ENCODE measurements at regions not wholly inside any gene's neighbourhood (a gene's known extent, or its start where the extent isn't known, plus 50 kb on each side); places are given as distances from the start of the nearest gene placed in this dataset.

GRCh38 chr1:234970731-234971476 lies 157.7 kb downstream of the TOMM20 start (continued):
- TF ChIP-seq, protein P1, sequence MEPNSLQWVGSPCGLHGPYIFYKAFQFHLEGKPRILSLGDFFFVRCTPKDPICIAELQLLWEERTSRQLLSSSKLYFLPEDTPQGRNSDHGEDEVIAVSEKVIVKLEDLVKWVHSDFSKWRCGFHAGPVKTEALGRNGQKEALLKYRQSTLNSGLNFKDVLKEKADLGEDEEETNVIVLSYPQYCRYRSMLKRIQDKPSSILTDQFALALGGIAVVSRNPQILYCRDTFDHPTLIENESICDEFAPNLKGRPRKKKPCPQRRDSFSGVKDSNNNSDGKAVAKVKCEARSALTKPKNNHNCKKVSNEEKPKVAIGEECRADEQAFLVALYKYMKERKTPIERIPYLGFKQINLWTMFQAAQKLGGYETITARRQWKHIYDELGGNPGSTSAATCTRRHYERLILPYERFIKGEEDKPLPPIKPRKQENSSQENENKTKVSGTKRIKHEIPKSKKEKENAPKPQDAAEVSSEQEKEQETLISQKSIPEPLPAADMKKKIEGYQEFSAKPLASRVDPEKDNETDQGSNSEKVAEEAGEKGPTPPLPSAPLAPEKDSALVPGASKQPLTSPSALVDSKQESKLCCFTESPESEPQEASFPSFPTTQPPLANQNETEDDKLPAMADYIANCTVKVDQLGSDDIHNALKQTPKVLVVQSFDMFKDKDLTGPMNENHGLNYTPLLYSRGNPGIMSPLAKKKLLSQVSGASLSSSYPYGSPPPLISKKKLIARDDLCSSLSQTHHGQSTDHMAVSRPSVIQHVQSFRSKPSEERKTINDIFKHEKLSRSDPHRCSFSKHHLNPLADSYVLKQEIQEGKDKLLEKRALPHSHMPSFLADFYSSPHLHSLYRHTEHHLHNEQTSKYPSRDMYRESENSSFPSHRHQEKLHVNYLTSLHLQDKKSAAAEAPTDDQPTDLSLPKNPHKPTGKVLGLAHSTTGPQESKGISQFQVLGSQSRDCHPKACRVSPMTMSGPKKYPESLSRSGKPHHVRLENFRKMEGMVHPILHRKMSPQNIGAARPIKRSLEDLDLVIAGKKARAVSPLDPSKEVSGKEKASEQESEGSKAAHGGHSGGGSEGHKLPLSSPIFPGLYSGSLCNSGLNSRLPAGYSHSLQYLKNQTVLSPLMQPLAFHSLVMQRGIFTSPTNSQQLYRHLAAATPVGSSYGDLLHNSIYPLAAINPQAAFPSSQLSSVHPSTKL (CRISPR knock-in tag; IDR thresholded peaks at IDR 0.05) = no peak; the same call in 1 of the 2 replicates
- no peak for TF ChIP-seq ZNF224 (CRISPR knock-in tag; IDR thresholded peaks at IDR 0.05)
- TF ChIP-seq, protein P2, sequence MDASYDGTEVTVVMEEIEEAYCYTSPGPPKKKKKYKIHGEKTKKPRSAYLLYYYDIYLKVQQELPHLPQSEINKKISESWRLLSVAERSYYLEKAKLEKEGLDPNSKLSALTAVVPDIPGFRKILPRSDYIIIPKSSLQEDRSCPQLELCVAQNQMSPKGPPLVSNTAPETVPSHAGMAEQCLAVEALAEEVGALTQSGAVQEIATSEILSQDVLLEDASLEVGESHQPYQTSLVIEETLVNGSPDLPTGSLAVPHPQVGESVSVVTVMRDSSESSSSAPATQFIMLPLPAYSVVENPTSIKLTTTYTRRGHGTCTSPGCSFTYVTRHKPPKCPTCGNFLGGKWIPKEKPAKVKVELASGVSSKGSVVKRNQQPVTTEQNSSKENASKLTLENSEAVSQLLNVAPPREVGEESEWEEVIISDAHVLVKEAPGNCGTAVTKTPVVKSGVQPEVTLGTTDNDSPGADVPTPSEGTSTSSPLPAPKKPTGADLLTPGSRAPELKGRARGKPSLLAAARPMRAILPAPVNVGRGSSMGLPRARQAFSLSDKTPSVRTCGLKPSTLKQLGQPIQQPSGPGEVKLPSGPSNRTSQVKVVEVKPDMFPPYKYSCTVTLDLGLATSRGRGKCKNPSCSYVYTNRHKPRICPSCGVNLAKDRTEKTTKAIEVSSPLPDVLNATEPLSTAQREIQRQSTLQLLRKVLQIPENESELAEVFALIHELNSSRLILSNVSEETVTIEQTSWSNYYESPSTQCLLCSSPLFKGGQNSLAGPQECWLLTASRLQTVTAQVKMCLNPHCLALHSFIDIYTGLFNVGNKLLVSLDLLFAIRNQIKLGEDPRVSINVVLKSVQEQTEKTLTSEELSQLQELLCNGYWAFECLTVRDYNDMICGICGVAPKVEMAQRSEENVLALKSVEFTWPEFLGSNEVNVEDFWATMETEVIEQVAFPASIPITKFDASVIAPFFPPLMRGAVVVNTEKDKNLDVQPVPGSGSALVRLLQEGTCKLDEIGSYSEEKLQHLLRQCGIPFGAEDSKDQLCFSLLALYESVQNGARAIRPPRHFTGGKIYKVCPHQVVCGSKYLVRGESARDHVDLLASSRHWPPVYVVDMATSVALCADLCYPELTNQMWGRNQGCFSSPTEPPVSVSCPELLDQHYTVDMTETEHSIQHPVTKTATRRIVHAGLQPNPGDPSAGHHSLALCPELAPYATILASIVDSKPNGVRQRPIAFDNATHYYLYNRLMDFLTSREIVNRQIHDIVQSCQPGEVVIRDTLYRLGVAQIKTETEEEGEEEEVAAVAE (CRISPR knock-in tag; IDR thresholded peaks at IDR 0.05; ENCODE audit: borderline replicate concordance) = no peak
- TF ChIP-seq PAWR (CRISPR knock-in tag; IDR thresholded peaks at IDR 0.05; ENCODE audit: borderline replicate concordance) = no peak
- no peak for TF ChIP-seq RFX3 (CRISPR knock-in tag; IDR thresholded peaks at IDR 0.05)
- 0 out of 2 replicates have a peak, but pooled peaks have one; percentile 30 for TF ChIP-seq SPEN (CRISPR knock-in tag; IDR thresholded peaks at IDR 0.05; ENCODE audit: low read depth)
- TF ChIP-seq ZNF44 (CRISPR knock-in tag; IDR thresholded peaks at IDR 0.05) = no peak
- no peak for TF ChIP-seq HOXD1 (CRISPR knock-in tag; IDR thresholded peaks at IDR 0.05)
- TF ChIP-seq SIN3B (IDR thresholded peaks at IDR 0.05; ENCODE audit: low read length) = no peak
- peak; percentile 38; the same call in 1 of the 2 replicates for TF ChIP-seq ERF (CRISPR knock-in tag; IDR thresholded peaks at IDR 0.05)
- no peak for TF ChIP-seq ZNF609 (CRISPR knock-in tag; IDR thresholded peaks at IDR 0.05; ENCODE audit: borderline replicate concordance)
- no peak for TF ChIP-seq ZNF672 (CRISPR knock-in tag; IDR thresholded peaks at IDR 0.05)
- TF ChIP-seq FOXK2 (IDR thresholded peaks at IDR 0.05) = no peak
- TF ChIP-seq ZNF17 (CRISPR knock-in tag; IDR thresholded peaks at IDR 0.05) = no peak
- TF ChIP-seq ZNF878 (CRISPR knock-in tag; IDR thresholded peaks at IDR 0.05) = 0 out of 2 replicates have a peak, but pooled peaks have one; percentile 43
